Erythroblast (primary cell): ENCODE measurements at regions not wholly inside any gene's neighbourhood (a gene's known extent, or its start where the extent isn't known, plus 50 kb on each side); places are given as distances from the start of the nearest gene placed in this dataset.

Experiments used
- GATA1 ChIP-seq: IDR thresholded peaks from 2 replicates; pipeline ENCODE4 v1.6.1; 2011; ENCODE audit warnings: low read depth, mild to moderate bottlenecking, control low read depth, low read length, moderate library complexity
- POLR2A ChIP-seq: IDR thresholded peaks from 2 replicates; pipeline ENCODE4 v1.6.1; 2011; ENCODE audit warnings: mild to moderate bottlenecking, low read length

- TF ChIP-seq POLR2A (no peak), GATA1 (no peak)
Observed at GRCh38 chr2:2809771-2810170, 478.7 kb upstream of the MYT1L start.
